ENCODE measurements at regions not wholly inside any gene's neighbourhood (a gene's known extent, or its start where the extent isn't known, plus 50 kb on each side); places are given as distances from the start of the nearest gene placed in this dataset.

GRCh38 chr9:80699511-80699998 lies 989.8 kb downstream of the TLE1 start:
- Histone ChIP-seq H3K27ac (ENCODE audit: low read depth, low read length) (no peak overlapping the region), H3K36me3 (ENCODE audit: insufficient read depth, low read length) (no peaks in the 10 kb centered on the region), H3K4me3 (ENCODE audit: low read length) (no peak overlapping the region), H3K4me1 (ENCODE audit: insufficient read depth, low read length) (no peaks in the 10 kb centered on the region), H3K9me3 (ENCODE audit: low read length) (no peaks in the 10 kb centered on the region), H3K27me3 (ENCODE audit: insufficient read depth, low read length, poor library complexity, severe bottlenecking) (no peaks in the 10 kb centered on the region)
- Mint-ChIP-seq H3K36me3 (no peaks in the 10 kb centered on the region), H3K27me3 (no peaks in the 10 kb centered on the region), H3K9me3 (peaks cover 0 to 33% (median 8%) of the 10 kb centered on the region in 5 donors), H3K4me3 (no peak overlapping the region), H3K4me1 (no peaks in the 10 kb centered on the region), H3K27ac (no peak overlapping the region)
- CTCF ChIA-PET, result no interaction called here
- POLR2A ChIA-PET, result no interaction called here
- DNase-seq, result no peak

- no peaks in the 10 kb centered on the region for H3K27me3 Mint-ChIP-seq
- Histone ChIP-seq H3K4me3 (ENCODE audit: low read length) (no peak overlapping the region), H3K27ac (ENCODE audit: low read depth, low read length) (no peak overlapping the region), H3K4me1 (ENCODE audit: insufficient read depth, low read length) (no peaks in the 10 kb centered on the region), H3K36me3 (ENCODE audit: insufficient read depth, low read length) (no peaks in the 10 kb centered on the region), H3K27me3 (ENCODE audit: insufficient read depth, low read length, poor library complexity, severe bottlenecking) (no peaks in the 10 kb centered on the region), H3K9me3 (ENCODE audit: low read length) (no peaks in the 10 kb centered on the region)
- H3K27ac Mint-ChIP-seq, result no peak overlapping the region
- DNase-seq, result no peak
- H3K4me1 Mint-ChIP-seq, result no peaks in the 10 kb centered on the region
- H3K36me3 Mint-ChIP-seq, result no peaks in the 10 kb centered on the region
- POLR2A ChIA-PET, result no interaction called here
- CTCF ChIA-PET, result no interaction called here
- no peak overlapping the region for H3K4me3 Mint-ChIP-seq
- H3K9me3 Mint-ChIP-seq, result peaks cover 0 to 39% (median 8%) of the 10 kb centered on the region in 5 donors
These were observed 990.5 kb downstream of the TLE1 start for GRCh38 chr9:80698725-80699410.

GRCh38 chr9:80692751-80693150 lies 996.6 kb downstream of the TLE1 start:
- H3K4me1 ChIP-seq (ENCODE audit: insufficient read depth, low read length), result no peaks in the 10 kb centered on the region
- Mint-ChIP-seq H3K4me1 (no peaks in the 10 kb centered on the region), H3K4me3 (no peak overlapping the region), H3K27me3 (no peaks in the 10 kb centered on the region), H3K27ac (no peak overlapping the region), H3K36me3 (no peaks in the 10 kb centered on the region), H3K9me3 (peaks cover under 1 to 16% (median 11%) of the 10 kb centered on the region in 5 donors)
- POLR2A ChIA-PET, result no interaction called here
- H3K9me3 ChIP-seq (ENCODE audit: low read length), result no peaks in the 10 kb centered on the region
- no peaks in the 10 kb centered on the region for H3K27me3 ChIP-seq (ENCODE audit: insufficient read depth, low read length, poor library complexity, severe bottlenecking)
- H3K4me3 ChIP-seq (ENCODE audit: low read length), result no peak overlapping the region
- no peak for DNase-seq
- no peak overlapping the region for H3K27ac ChIP-seq (ENCODE audit: low read depth, low read length)
- CTCF ChIA-PET, result no interaction called here
- no peaks in the 10 kb centered on the region for H3K36me3 ChIP-seq (ENCODE audit: insufficient read depth, low read length)

GRCh38 chr9:80691229-80691628 lies 998.1 kb downstream of the TLE1 start:
- no peaks in the 10 kb centered on the region for H3K4me1 Mint-ChIP-seq
- no peak for DNase-seq
- Histone ChIP-seq H3K36me3 (ENCODE audit: insufficient read depth, low read length) (no peaks in the 10 kb centered on the region), H3K9me3 (ENCODE audit: low read length) (no peaks in the 10 kb centered on the region), H3K4me3 (ENCODE audit: low read length) (no peak overlapping the region), H3K4me1 (ENCODE audit: insufficient read depth, low read length) (no peaks in the 10 kb centered on the region), H3K27ac (ENCODE audit: low read depth, low read length) (no peak overlapping the region), H3K27me3 (ENCODE audit: insufficient read depth, low read length, poor library complexity, severe bottlenecking) (no peaks in the 10 kb centered on the region)
- CTCF ChIA-PET, result no interaction called here
- no peak overlapping the region for H3K4me3 Mint-ChIP-seq
- peaks cover 0 to 15% (median 11%) of the 10 kb centered on the region in 5 donors for H3K9me3 Mint-ChIP-seq
- H3K36me3 Mint-ChIP-seq, result no peaks in the 10 kb centered on the region
- H3K27me3 Mint-ChIP-seq, result no peaks in the 10 kb centered on the region
- POLR2A ChIA-PET, result no interaction called here
- H3K27ac Mint-ChIP-seq, result no peak overlapping the region

GRCh38 chr9:80690349-80690939 lies 998.9 kb downstream of the TLE1 start:
- Histone ChIP-seq H3K27me3 (ENCODE audit: insufficient read depth, low read length, poor library complexity, severe bottlenecking) (no peaks in the 10 kb centered on the region), H3K4me3 (ENCODE audit: low read length) (no peak overlapping the region), H3K27ac (ENCODE audit: low read depth, low read length) (no peak overlapping the region), H3K9me3 (ENCODE audit: low read length) (no peaks in the 10 kb centered on the region), H3K36me3 (ENCODE audit: insufficient read depth, low read length) (no peaks in the 10 kb centered on the region), H3K4me1 (ENCODE audit: insufficient read depth, low read length) (no peaks in the 10 kb centered on the region)
- H3K9me3 Mint-ChIP-seq, result peaks cover 0 to 17% (median 10%) of the 10 kb centered on the region in 5 donors
- no peak overlapping the region for H3K4me3 Mint-ChIP-seq
- DNase-seq, result no peak
- no peaks in the 10 kb centered on the region for H3K27me3 Mint-ChIP-seq
- H3K36me3 Mint-ChIP-seq, result no peaks in the 10 kb centered on the region
- no peak overlapping the region for H3K27ac Mint-ChIP-seq
- ChIA-PET POLR2A (no interaction called here), CTCF (no interaction called here)
- H3K4me1 Mint-ChIP-seq, result no peaks in the 10 kb centered on the region

GRCh38 chr9:80679916-80680315 lies 1009.4 kb downstream of the TLE1 start:
- peaks cover 0 to 27% (median 3%) of the 10 kb centered on the region in 5 donors for H3K9me3 Mint-ChIP-seq
- H3K27me3 Mint-ChIP-seq, result no peaks in the 10 kb centered on the region
- CTCF ChIA-PET, result no interaction called here
- Histone ChIP-seq H3K4me1 (ENCODE audit: insufficient read depth, low read length) (no peaks in the 10 kb centered on the region), H3K4me3 (ENCODE audit: low read length) (no peak overlapping the region), H3K36me3 (ENCODE audit: insufficient read depth, low read length) (no peaks in the 10 kb centered on the region), H3K27ac (ENCODE audit: low read depth, low read length) (no peak overlapping the region), H3K27me3 (ENCODE audit: insufficient read depth, low read length, poor library complexity, severe bottlenecking) (no peaks in the 10 kb centered on the region), H3K9me3 (ENCODE audit: low read length) (no peaks in the 10 kb centered on the region)
- no peak overlapping the region for H3K4me3 Mint-ChIP-seq
- no peak for DNase-seq
- H3K4me1 Mint-ChIP-seq, result no peaks in the 10 kb centered on the region
- POLR2A ChIA-PET, result no interaction called here
- no peaks in the 10 kb centered on the region for H3K36me3 Mint-ChIP-seq
- H3K27ac Mint-ChIP-seq, result no peak overlapping the region

GRCh38 chr9:80678906-80679305 lies 1010.4 kb downstream of the TLE1 start:
- H3K27ac Mint-ChIP-seq, result no peak overlapping the region
- no peak overlapping the region for H3K4me3 Mint-ChIP-seq
- H3K9me3 Mint-ChIP-seq, result peaks cover 0 to 25% (median 5%) of the 10 kb centered on the region in 5 donors
- H3K4me1 Mint-ChIP-seq, result no peaks in the 10 kb centered on the region
- H3K4me3 ChIP-seq (ENCODE audit: low read length), result no peak overlapping the region
- H3K36me3 Mint-ChIP-seq, result no peaks in the 10 kb centered on the region
- no peaks in the 10 kb centered on the region for H3K27me3 Mint-ChIP-seq
- no peak for DNase-seq
- H3K36me3 ChIP-seq (ENCODE audit: insufficient read depth, low read length), result no peaks in the 10 kb centered on the region
- ChIA-PET CTCF (no interaction called here), POLR2A (no interaction called here)
- H3K4me1 ChIP-seq (ENCODE audit: insufficient read depth, low read length), result no peaks in the 10 kb centered on the region
- H3K9me3 ChIP-seq (ENCODE audit: low read length), result no peaks in the 10 kb centered on the region
- no peaks in the 10 kb centered on the region for H3K27me3 ChIP-seq (ENCODE audit: insufficient read depth, low read length, poor library complexity, severe bottlenecking)
- H3K27ac ChIP-seq (ENCODE audit: low read depth, low read length), result no peak overlapping the region

GRCh38 chr9:80673496-80673895 lies 1015.9 kb downstream of the TLE1 start:
- Histone ChIP-seq H3K4me1 (ENCODE audit: insufficient read depth, low read length) (no peaks in the 10 kb centered on the region), H3K36me3 (ENCODE audit: insufficient read depth, low read length) (no peaks in the 10 kb centered on the region), H3K27me3 (ENCODE audit: insufficient read depth, low read length, poor library complexity, severe bottlenecking) (no peaks in the 10 kb centered on the region), H3K27ac (ENCODE audit: low read depth, low read length) (no peak overlapping the region), H3K4me3 (ENCODE audit: low read length) (no peak overlapping the region), H3K9me3 (ENCODE audit: low read length) (peaks cover 4% of the 10 kb centered on the region)
- H3K9me3 Mint-ChIP-seq, result peaks cover 0 to 23% (median 11%) of the 10 kb centered on the region in 5 donors
- POLR2A ChIA-PET, result no interaction called here
- no peaks in the 10 kb centered on the region for H3K27me3 Mint-ChIP-seq
- CTCF ChIA-PET, result no interaction called here
- H3K4me1 Mint-ChIP-seq, result no peaks in the 10 kb centered on the region
- DNase-seq, result no peak
- no peak overlapping the region for H3K4me3 Mint-ChIP-seq
- H3K36me3 Mint-ChIP-seq, result no peaks in the 10 kb centered on the region
- no peak overlapping the region for H3K27ac Mint-ChIP-seq
